ENCODE measurements at regions not wholly inside any gene's neighbourhood (a gene's known extent, or its start where the extent isn't known, plus 50 kb on each side); places are given as distances from the start of the nearest gene placed in this dataset.

DNA sequence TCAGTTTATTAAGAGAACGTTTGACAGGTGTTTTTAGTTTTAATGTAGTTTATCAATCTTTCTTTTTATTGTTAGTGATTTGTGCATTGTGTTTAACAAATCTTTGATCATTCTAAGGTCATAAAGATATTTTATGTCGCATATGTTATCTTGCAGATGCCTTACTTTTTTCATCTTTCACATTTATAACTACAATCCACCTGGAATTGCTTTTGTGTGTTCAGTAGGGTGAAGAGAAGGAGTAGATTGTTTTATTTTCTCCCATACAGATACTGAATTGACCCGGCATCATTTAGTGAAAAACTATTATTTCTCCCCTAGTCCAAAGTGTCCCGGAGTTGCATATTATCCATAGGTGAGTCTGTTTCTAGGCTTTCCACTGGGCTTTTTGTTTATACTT lies 179.4 kb upstream of the RGMB start:
- H3K4me1 ChIP-seq (ENCODE audit: control insufficient read depth in 2 of 2, insufficient read depth in 2 of 2, low read length in 2 of 2), result no peaks in the 10 kb centered on the region
- H3K79me2 ChIP-seq (ENCODE audit: control insufficient read depth, insufficient read depth, low read length), result no peaks in the 10 kb centered on the region
- H4K20me1 ChIP-seq (ENCODE audit: control insufficient read depth, insufficient read depth, low read length, poor library complexity, severe bottlenecking), result no peaks in the 10 kb centered on the region
- H3K27me3 Mint-ChIP-seq, result no peaks in the 10 kb centered on the region
- ChIA-PET CTCF (no interaction called here), POLR2A (no interaction called here)
- intact Hi-C loops (cut with micrococcal nuclease), result no loop called here
- H3K4me3 ChIP-seq (ENCODE audit: control extremely low read depth in 1 of 5, extremely low read depth in 1 of 5, insufficient read depth in 1 of 5, low read depth in 2 of 5, low read length in 4 of 5), result no peak overlapping the region
- H3K36me3 ChIP-seq (replicated peaks in 1 of 2; ENCODE audit: control extremely low read depth in 1 of 2, control insufficient read depth in 1 of 2, extremely low read depth in 1 of 2, insufficient read depth in 2 of 2, low read length in 1 of 2), result no peaks in the 10 kb centered on the region
- TF ChIP-seq EZH2 (IDR thresholded peaks at IDR 0.05; ENCODE audit: borderline replicate concordance, insufficient read depth, low read depth, low read length, poor library complexity, severe bottlenecking), result no peak
- TF ChIP-seq, protein P1, sequence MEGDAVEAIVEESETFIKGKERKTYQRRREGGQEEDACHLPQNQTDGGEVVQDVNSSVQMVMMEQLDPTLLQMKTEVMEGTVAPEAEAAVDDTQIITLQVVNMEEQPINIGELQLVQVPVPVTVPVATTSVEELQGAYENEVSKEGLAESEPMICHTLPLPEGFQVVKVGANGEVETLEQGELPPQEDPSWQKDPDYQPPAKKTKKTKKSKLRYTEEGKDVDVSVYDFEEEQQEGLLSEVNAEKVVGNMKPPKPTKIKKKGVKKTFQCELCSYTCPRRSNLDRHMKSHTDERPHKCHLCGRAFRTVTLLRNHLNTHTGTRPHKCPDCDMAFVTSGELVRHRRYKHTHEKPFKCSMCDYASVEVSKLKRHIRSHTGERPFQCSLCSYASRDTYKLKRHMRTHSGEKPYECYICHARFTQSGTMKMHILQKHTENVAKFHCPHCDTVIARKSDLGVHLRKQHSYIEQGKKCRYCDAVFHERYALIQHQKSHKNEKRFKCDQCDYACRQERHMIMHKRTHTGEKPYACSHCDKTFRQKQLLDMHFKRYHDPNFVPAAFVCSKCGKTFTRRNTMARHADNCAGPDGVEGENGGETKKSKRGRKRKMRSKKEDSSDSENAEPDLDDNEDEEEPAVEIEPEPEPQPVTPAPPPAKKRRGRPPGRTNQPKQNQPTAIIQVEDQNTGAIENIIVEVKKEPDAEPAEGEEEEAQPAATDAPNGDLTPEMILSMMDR (IDR thresholded peaks at IDR 0.05), result no peak
- WGBS (ENCODE audit: insufficient coverage), result no CpG with 5 or more reads among the region's 4 CpGs
- H2AFZ ChIP-seq (ENCODE audit: insufficient read depth, low read depth, low read length, poor library complexity, severe bottlenecking), result no peak overlapping the region
- H3K4me2 ChIP-seq (replicated peaks; ENCODE audit: low read depth, low read length, poor library complexity, severe bottlenecking), result no peak overlapping the region
- H3K4me1 Mint-ChIP-seq, result no peaks in the 10 kb centered on the region
- H3K9me3 ChIP-seq (ENCODE audit: control extremely low read depth in 1 of 3, control insufficient read depth in 2 of 3, insufficient read depth in 1 of 3, low read length in 2 of 3), result peaks cover 0 to 3% (median 0%) of the 10 kb centered on the region in 3 donors
- H3K9me3 Mint-ChIP-seq (ENCODE audit: insufficient read depth), result peaks cover 2% of the 10 kb centered on the region
- H3K27me3 ChIP-seq (replicated peaks in 1 of 4; ENCODE audit: control extremely low read depth in 1 of 4, control insufficient read depth in 3 of 4, insufficient read depth in 4 of 4, low read length in 3 of 4), result no peaks in the 10 kb centered on the region
- DNase-seq, result no peak
- H3K27ac Mint-ChIP-seq, result no peak overlapping the region
- no peak for ATAC-seq (ENCODE audit: low read depth)
- H3K27ac ChIP-seq (ENCODE audit: low read length in 2 of 2), result no peak overlapping the region
- H3K4me3 Mint-ChIP-seq, result no peak overlapping the region
- no peak overlapping the region for H3K9ac ChIP-seq (ENCODE audit: low read length)

DNA sequence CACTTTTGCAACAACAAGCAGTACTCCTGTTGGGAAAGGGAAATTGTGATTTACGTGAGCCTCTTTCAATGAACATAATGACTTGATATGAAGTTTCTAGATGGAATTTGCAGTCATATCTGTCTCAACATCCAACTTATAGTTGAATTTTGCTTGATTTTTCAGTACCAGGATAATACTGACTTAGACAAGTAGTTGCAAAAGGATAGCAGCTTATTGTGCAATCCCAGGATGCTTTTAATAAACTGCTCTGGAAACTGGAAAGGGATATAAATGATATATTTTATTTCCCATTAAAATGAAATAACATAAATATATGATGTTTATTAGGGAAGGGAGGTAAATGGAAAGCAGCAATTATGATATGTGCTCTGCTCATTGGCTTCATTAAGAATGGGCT lies 174.4 kb upstream of the RGMB start:
- Histone ChIP-seq H3K4me1 (ENCODE audit: control insufficient read depth in 2 of 2, insufficient read depth in 2 of 2, low read length in 2 of 2) (no peaks in the 10 kb centered on the region), H3K27ac (ENCODE audit: low read length in 2 of 2) (no peak overlapping the region), H3K4me3 (ENCODE audit: control extremely low read depth in 1 of 5, extremely low read depth in 1 of 5, insufficient read depth in 1 of 5, low read depth in 2 of 5, low read length in 4 of 5) (no peak overlapping the region), H4K20me1 (ENCODE audit: control insufficient read depth, insufficient read depth, low read length, poor library complexity, severe bottlenecking) (no peaks in the 10 kb centered on the region), H2AFZ (ENCODE audit: insufficient read depth, low read depth, low read length, poor library complexity, severe bottlenecking) (no peak overlapping the region), H3K79me2 (ENCODE audit: control insufficient read depth, insufficient read depth, low read length) (no peaks in the 10 kb centered on the region), H3K27me3 (replicated peaks in 1 of 4; ENCODE audit: control extremely low read depth in 1 of 4, control insufficient read depth in 3 of 4, insufficient read depth in 4 of 4, low read length in 3 of 4) (no peaks in the 10 kb centered on the region), H3K9ac (ENCODE audit: low read length) (no peak overlapping the region), H3K36me3 (replicated peaks in 1 of 2; ENCODE audit: control extremely low read depth in 1 of 2, control insufficient read depth in 1 of 2, extremely low read depth in 1 of 2, insufficient read depth in 2 of 2, low read length in 1 of 2) (no peaks in the 10 kb centered on the region), H3K4me2 (replicated peaks; ENCODE audit: low read depth, low read length, poor library complexity, severe bottlenecking) (no peak overlapping the region), H3K9me3 (ENCODE audit: control extremely low read depth in 1 of 3, control insufficient read depth in 2 of 3, insufficient read depth in 1 of 3, low read length in 2 of 3) (peaks cover 0 to 8% (median 0%) of the 10 kb centered on the region in 3 donors)
- POLR2A ChIA-PET, result no interaction called here
- Mint-ChIP-seq H3K4me3 (no peak overlapping the region), H3K27ac (no peak overlapping the region), H3K27me3 (no peaks in the 10 kb centered on the region), H3K4me1 (no peaks in the 10 kb centered on the region), H3K9me3 (ENCODE audit: insufficient read depth) (peaks cover 2% of the 10 kb centered on the region)
- DNase-seq (no peak), ATAC-seq (ENCODE audit: low read depth) (no peak)
- WGBS (ENCODE audit: insufficient coverage), result no CpG with 5 or more reads among the region's 1 CpG
- TF ChIP-seq EZH2 (IDR thresholded peaks at IDR 0.05; ENCODE audit: borderline replicate concordance, insufficient read depth, low read depth, low read length, poor library complexity, severe bottlenecking), result no peak
- TF ChIP-seq, protein P1 (IDR thresholded peaks at IDR 0.05), result no peak
- intact Hi-C loops (cut with micrococcal nuclease), result no loop called here
- CTCF ChIA-PET, result no interaction called here
